IPS DF 6.9 (cell line): ENCODE measurements at regions not wholly inside any gene's neighbourhood (a gene's known extent, or its start where the extent isn't known, plus 50 kb on each side); places are given as distances from the start of the nearest gene placed in this dataset.
"Not testable (repeated sequence)": the region's sequence is repeated elsewhere in the genome, so short reads cannot be mapped to it uniquely, and the experiment has no call there.

ENCODE experiments used
- DNase-seq: peaks from one replicate; pipeline ENCODE4 v3.0.0-alpha.2; 2013; ENCODE audit warnings: low read depth, low spot score
- H3K27ac ChIP-seq: one replicate; pipeline ENCODE4 v1.5.1; 2013; ENCODE audit warnings: low read length, control low read depth
- H3K27me3 ChIP-seq: 2 replicates; pipeline ENCODE4 v1.6.1; 2013; ENCODE audit warnings: mild to moderate bottlenecking, low read length; ENCODE audit not compliant: control insufficient read depth, insufficient read depth
- H3K36me3 ChIP-seq: 2 replicates; pipeline ENCODE4 v1.6.1; 2013; ENCODE audit warnings: low read length; ENCODE audit not compliant: control insufficient read depth, insufficient read depth
- H3K4me1 ChIP-seq: 2 replicates; pipeline ENCODE4 v1.6.1; 2013; ENCODE audit warnings: low read length; ENCODE audit not compliant: control insufficient read depth, insufficient read depth
- H3K4me3 ChIP-seq: 2 replicates; pipeline ENCODE4 v1.5.1; 2013; ENCODE audit warnings: mild to moderate bottlenecking, low read length
- H3K9me3 ChIP-seq: 2 replicates; pipeline ENCODE4 v1.6.1; 2013; ENCODE audit warnings: low read length, inconsistent platforms; ENCODE audit not compliant: control insufficient read depth, insufficient read depth
- WGBS: extraction: QIAGEN DNeasy Blood & Tissue Kit; methylation state at CpG from one replicate; pipeline ENCODE4 v1.1.7; 2013; ENCODE audit warnings: mixed read lengths, missing lambda C conversion rate; ENCODE audit not compliant: insufficient read length, insufficient coverage; 5-methylcytosine and 5-hydroxymethylcytosine counted together

GRCh38 chr14:55781046-55781445, 201.0 kb downstream of the KTN1 start:
- no peaks in the 10 kb centered on the region for H3K9me3 ChIP-seq
- no peak for DNase-seq
- no peaks in the 10 kb centered on the region for H3K4me1 ChIP-seq
- WGBS = no CpG with 5 or more reads among the region's 5 CpGs
- no peak overlapping the region for H3K4me3 ChIP-seq
- H3K36me3 ChIP-seq = no peaks in the 10 kb centered on the region
- no peak overlapping the region for H3K27ac ChIP-seq
- no peaks in the 10 kb centered on the region for H3K27me3 ChIP-seq

- Histone ChIP-seq H3K9me3 (no peaks in the 10 kb centered on the region), H3K27me3 (no peaks in the 10 kb centered on the region), H3K4me1 (no peaks in the 10 kb centered on the region), H3K4me3 (no peak overlapping the region), H3K36me3 (no peaks in the 10 kb centered on the region), H3K27ac (no peak overlapping the region)
- no peak for DNase-seq
Measured at GRCh38 chr14:55782166-55782565, 202.2 kb downstream of the KTN1 start.

- no peaks in the 10 kb centered on the region for H3K9me3 ChIP-seq
- no peak for DNase-seq
- WGBS = no CpG with 5 or more reads among the region's 2 CpGs
- H3K4me3 ChIP-seq = no peak overlapping the region
- H3K4me1 ChIP-seq = no peaks in the 10 kb centered on the region
- H3K27me3 ChIP-seq = no peaks in the 10 kb centered on the region
- no peak overlapping the region for H3K27ac ChIP-seq
- no peaks in the 10 kb centered on the region for H3K36me3 ChIP-seq
Measured at GRCh38 chr14:55789406-55789805, 209.4 kb downstream of the KTN1 start.

- H3K4me1 ChIP-seq = peaks cover 5% of the 10 kb centered on the region; the same call in 1 of the 2 replicates
- H3K9me3 ChIP-seq = no peaks in the 10 kb centered on the region
- no peak overlapping the region for H3K27ac ChIP-seq
- no peak overlapping the region for H3K4me3 ChIP-seq
- WGBS = no CpG with 5 or more reads among the region's 6 CpGs
- H3K36me3 ChIP-seq = no peaks in the 10 kb centered on the region
- DNase-seq = no peak
- H3K27me3 ChIP-seq = no peaks in the 10 kb centered on the region
Measured at GRCh38 chr14:55794655-55795595, 214.9 kb downstream of the KTN1 start.

GRCh38 chr14:55796513-55796912, 216.5 kb downstream of the KTN1 start:
- WGBS = no CpG with 5 or more reads among the region's 3 CpGs
- H3K4me3 ChIP-seq = not testable (repeated sequence)

GRCh38 chr14:55798406-55798805, 218.4 kb downstream of the KTN1 start:
- Histone ChIP-seq H3K4me1 (peaks cover 5% of the 10 kb centered on the region; the same call in 1 of the 2 replicates), H3K27me3 (no peaks in the 10 kb centered on the region), H3K36me3 (no peaks in the 10 kb centered on the region), H3K27ac (no peak overlapping the region), H3K9me3 (no peaks in the 10 kb centered on the region), H3K4me3 (no peak overlapping the region)
- no CpG with 5 or more reads among the region's 3 CpGs for WGBS
- DNase-seq = no peak

More at GRCh38 chr14:55796513-55796912, 216.5 kb downstream of the KTN1 start:
- H3K9me3 ChIP-seq, H3K27me3 ChIP-seq, H3K4me1 ChIP-seq, H3K36me3 ChIP-seq, DNase-seq, H3K27ac ChIP-seq: not testable (repeated sequence)

- no peaks in the 10 kb centered on the region for H3K27me3 ChIP-seq
- H3K27ac ChIP-seq = no peak overlapping the region
- H3K36me3 ChIP-seq = no peaks in the 10 kb centered on the region
- no peak overlapping the region for H3K4me3 ChIP-seq
- no peaks in the 10 kb centered on the region for H3K9me3 ChIP-seq
- no CpG with 5 or more reads among the region's 3 CpGs for WGBS
- H3K4me1 ChIP-seq = peaks cover 5% of the 10 kb centered on the region; the same call in 1 of the 2 replicates
- no peak for DNase-seq
Measured at GRCh38 chr14:55799508-55800095, 219.6 kb downstream of the KTN1 start.

GRCh38 chr14:55800156-55800785, 220.3 kb downstream of the KTN1 start:
- H3K9me3 ChIP-seq = no peaks in the 10 kb centered on the region
- H3K4me3 ChIP-seq = no peak overlapping the region
- no peaks in the 10 kb centered on the region for H3K27me3 ChIP-seq
- no peaks in the 10 kb centered on the region for H3K36me3 ChIP-seq
- H3K27ac ChIP-seq = no peak overlapping the region
- WGBS = no CpG with 5 or more reads among the region's 3 CpGs
- H3K4me1 ChIP-seq = peaks cover 5% of the 10 kb centered on the region; the same call in 1 of the 2 replicates
- DNase-seq = no peak

- H3K9me3 ChIP-seq = no peaks in the 10 kb centered on the region
- H3K4me3 ChIP-seq = no peak overlapping the region
- H3K27me3 ChIP-seq = no peaks in the 10 kb centered on the region
- H3K27ac ChIP-seq = no peak overlapping the region
- no CpG with 5 or more reads among the region's 1 CpG for WGBS
- H3K36me3 ChIP-seq = no peaks in the 10 kb centered on the region
- no peak for DNase-seq
- H3K4me1 ChIP-seq = peaks cover 5% of the 10 kb centered on the region; the same call in 1 of the 2 replicates
Measured at GRCh38 chr14:55801121-55801520, 221.1 kb downstream of the KTN1 start.

- Histone ChIP-seq H3K27me3 (no peaks in the 10 kb centered on the region), H3K27ac (no peak overlapping the region), H3K9me3 (no peaks in the 10 kb centered on the region), H3K4me1 (peaks cover 5% of the 10 kb centered on the region; the same call in 1 of the 2 replicates), H3K36me3 (no peaks in the 10 kb centered on the region), H3K4me3 (no peak overlapping the region)
- no CpG with 5 or more reads among the region's 4 CpGs for WGBS
- DNase-seq = no peak
Measured at GRCh38 chr14:55802986-55803872, 223.2 kb downstream of the KTN1 start.
